Caco-2 (cell line): ENCODE measurements at regions not wholly inside any gene's neighbourhood (a gene's known extent, or its start where the extent isn't known, plus 50 kb on each side); places are given as distances from the start of the nearest gene placed in this dataset.

Experiments used
- BruUV-seq: library from RNA; stranded (reverse); fragments of 400-500 nt; replicated peaks from 2 replicates; lab custom pipeline; 2021; lab: Mats Ljungman, UMichigan
- CTCF ChIA-PET: fragments of 300-600 bp; sonication (Branson Sonifier 250); formaldehyde crosslinking; loops from one replicate; lab custom pipeline; 2022; ENCODE audit warnings: antibody characterized with exemption; lab: Charles Lee
- POLR2A ChIA-PET: fragments of 300-600 bp; sonication (Branson Sonifier 250); formaldehyde crosslinking; loops from one replicate; lab custom pipeline; 2022; ENCODE audit warnings: antibody characterized with exemption; lab: Charles Lee
- DNase-seq, 2 experiments: peaks; one replicate each; pipeline versions ENCODE4 v3.0.0 to v3.0.0-alpha.2; 2020 to 2022
- H3K27me3 ChIP-seq: replicated peaks from 2 replicates; pipeline ENCODE4 v1.6.0; 2011; ENCODE audit warnings: low read length; ENCODE audit not compliant: control insufficient read depth, insufficient read depth
- H3K36me3 ChIP-seq: 2 replicates; pipeline ENCODE4 v1.5.1; 2011; ENCODE audit warnings: low read length; ENCODE audit not compliant: control insufficient read depth, insufficient read depth
- H3K4me1 ChIP-seq: fragments of 250-450 bp; sonication (Bioruptor Pico); 2 replicates; pipeline ENCODE4 v1.5.1; 2020; ENCODE audit warnings: mild to moderate bottlenecking
- H3K4me3 ChIP-seq: 2 replicates; pipeline ENCODE4 v1.5.1; 2011; ENCODE audit warnings: low read depth, mild to moderate bottlenecking, control low read depth, low read length
- H3K9me3 ChIP-seq: fragments of 250-450 bp; sonication (Bioruptor Pico); 2 replicates; pipeline ENCODE4 v1.5.1; 2020; ENCODE audit warnings: mild to moderate bottlenecking, moderate library complexity
- H3K27ac Mint-ChIP-seq: one replicate; pipeline ENCODE4 v1.8.0; 2022; ENCODE audit warnings: mixed read lengths; ENCODE audit not compliant: unreplicated experiment
- H3K27me3 Mint-ChIP-seq: one replicate; pipeline ENCODE4 v1.8.0; 2022; ENCODE audit warnings: mixed read lengths; ENCODE audit not compliant: insufficient read depth, unreplicated experiment
- H3K36me3 Mint-ChIP-seq: one replicate; pipeline ENCODE4 v1.8.0; 2022; ENCODE audit warnings: mild to moderate bottlenecking, mixed read lengths; ENCODE audit not compliant: insufficient read depth, unreplicated experiment
- H3K4me1 Mint-ChIP-seq: one replicate; pipeline ENCODE4 v1.8.0; 2022; ENCODE audit warnings: low read depth, mixed read lengths; ENCODE audit not compliant: unreplicated experiment
- H3K4me3 Mint-ChIP-seq: one replicate; pipeline ENCODE4 v1.8.0; 2022; ENCODE audit warnings: mild to moderate bottlenecking, moderate library complexity, mixed read lengths; ENCODE audit not compliant: unreplicated experiment
- H3K9me3 Mint-ChIP-seq: one replicate; pipeline ENCODE4 v1.8.0; 2022; ENCODE audit warnings: mixed read lengths; ENCODE audit not compliant: unreplicated experiment
- CTCF ChIP-seq, 2 experiments: fragments of 200-600 bp in 1 of 2; IDR thresholded peaks; 1 replicate in 1 of 2; 2 replicates in 1 of 2; pipeline versions ENCODE4 v1.5.1 to v1.8.0; 2011 to 2022; ENCODE audit warnings: antibody characterized with exemption in 1 of 2, control low read depth in 1 of 2, inconsistent platforms in 1 of 2, low read depth in 1 of 2, low read length in 1 of 2, mild to moderate bottlenecking in 1 of 2, moderate library complexity in 1 of 2; ENCODE audit not compliant: insufficient read depth in 1 of 2, severe bottlenecking in 1 of 2, unreplicated experiment in 1 of 2
- intact Hi-C: fragments of 100-400 bp; cut with micrococcal nuclease; formaldehyde crosslinking; loops from one replicate; pipeline ENCODE4 v1.10.0; 2022; ENCODE audit not compliant: unreplicated experiment

GRCh38 chr13:105952233-105952972 is 583.1 kb downstream of the EFNB2 start:
- BruUV-seq: no TSS peak
- no peak overlapping the region for H3K4me3 ChIP-seq
- no peaks in the 10 kb centered on the region for H3K27me3 Mint-ChIP-seq
- no peak for DNase-seq
- no peaks in the 10 kb centered on the region for H3K9me3 Mint-ChIP-seq
- no peak overlapping the region for H3K27ac Mint-ChIP-seq
- no peaks in the 10 kb centered on the region; the same call in 1 of the 2 replicates for H3K36me3 ChIP-seq
- H3K4me1 ChIP-seq: no peaks in the 10 kb centered on the region
- no peak overlapping the region for H3K4me3 Mint-ChIP-seq
- no peaks in the 10 kb centered on the region for H3K36me3 Mint-ChIP-seq
- TF ChIP-seq CTCF (IDR thresholded peaks at IDR 0.05; ENCODE audit: insufficient read depth in 1 of 2, low read depth in 1 of 2, low read length in 1 of 2, severe bottlenecking in 1 of 2, unreplicated experiment in 1 of 2): no peak
- CTCF ChIA-PET: no interaction called here
- H3K27me3 ChIP-seq: no peaks in the 10 kb centered on the region
- no peaks in the 10 kb centered on the region for H3K4me1 Mint-ChIP-seq
- H3K9me3 ChIP-seq: no peaks in the 10 kb centered on the region
- intact Hi-C loops: no loop called here
- POLR2A ChIA-PET: no interaction called here

GRCh38 chr13:105948143-105948542 is 587.3 kb downstream of the EFNB2 start:
- no peak for DNase-seq
- Mint-ChIP-seq H3K27me3 (no peaks in the 10 kb centered on the region), H3K4me3 (no peak overlapping the region), H3K9me3 (no peaks in the 10 kb centered on the region), H3K4me1 (no peaks in the 10 kb centered on the region), H3K36me3 (no peaks in the 10 kb centered on the region), H3K27ac (no peak overlapping the region)
- Histone ChIP-seq H3K36me3 (no peaks in the 10 kb centered on the region; the same call in 1 of the 2 replicates), H3K9me3 (no peaks in the 10 kb centered on the region), H3K4me3 (no peak overlapping the region), H3K27me3 (no peaks in the 10 kb centered on the region), H3K4me1 (no peaks in the 10 kb centered on the region)
- ChIA-PET POLR2A (no interaction called here), CTCF (no interaction called here)
- TF ChIP-seq CTCF (IDR thresholded peaks at IDR 0.05; ENCODE audit: insufficient read depth in 1 of 2, low read depth in 1 of 2, low read length in 1 of 2, severe bottlenecking in 1 of 2, unreplicated experiment in 1 of 2): no peak
- intact Hi-C loops: no loop called here
- no TSS peak for BruUV-seq

- Mint-ChIP-seq H3K27me3 (no peaks in the 10 kb centered on the region), H3K27ac (no peak overlapping the region), H3K4me1 (no peaks in the 10 kb centered on the region), H3K36me3 (no peaks in the 10 kb centered on the region), H3K4me3 (no peak overlapping the region), H3K9me3 (no peaks in the 10 kb centered on the region)
- no peak for TF ChIP-seq CTCF (IDR thresholded peaks at IDR 0.05; ENCODE audit: insufficient read depth in 1 of 2, low read depth in 1 of 2, low read length in 1 of 2, severe bottlenecking in 1 of 2, unreplicated experiment in 1 of 2)
- DNase-seq: no peak
- POLR2A ChIA-PET: no interaction called here
- intact Hi-C loops: no loop called here
- Histone ChIP-seq H3K36me3 (no peaks in the 10 kb centered on the region), H3K27me3 (no peaks in the 10 kb centered on the region), H3K4me3 (no peak overlapping the region), H3K4me1 (no peaks in the 10 kb centered on the region), H3K9me3 (no peaks in the 10 kb centered on the region)
- CTCF ChIA-PET: no interaction called here
- BruUV-seq: no TSS peak
Observed at GRCh38 chr13:105940882-105941281, 594.6 kb downstream of the EFNB2 start.
